Renal pelvis (tissue), 1 donor: ENCODE measurements at regions not wholly inside any gene's neighbourhood (a gene's known extent, or its start where the extent isn't known, plus 50 kb on each side); places are given as distances from the start of the nearest gene placed in this dataset.

ENCODE experiments used
- DNase-seq: peaks from one replicate; pipeline ENCODE4 v3.0.0-alpha.2; 2013

DNA sequence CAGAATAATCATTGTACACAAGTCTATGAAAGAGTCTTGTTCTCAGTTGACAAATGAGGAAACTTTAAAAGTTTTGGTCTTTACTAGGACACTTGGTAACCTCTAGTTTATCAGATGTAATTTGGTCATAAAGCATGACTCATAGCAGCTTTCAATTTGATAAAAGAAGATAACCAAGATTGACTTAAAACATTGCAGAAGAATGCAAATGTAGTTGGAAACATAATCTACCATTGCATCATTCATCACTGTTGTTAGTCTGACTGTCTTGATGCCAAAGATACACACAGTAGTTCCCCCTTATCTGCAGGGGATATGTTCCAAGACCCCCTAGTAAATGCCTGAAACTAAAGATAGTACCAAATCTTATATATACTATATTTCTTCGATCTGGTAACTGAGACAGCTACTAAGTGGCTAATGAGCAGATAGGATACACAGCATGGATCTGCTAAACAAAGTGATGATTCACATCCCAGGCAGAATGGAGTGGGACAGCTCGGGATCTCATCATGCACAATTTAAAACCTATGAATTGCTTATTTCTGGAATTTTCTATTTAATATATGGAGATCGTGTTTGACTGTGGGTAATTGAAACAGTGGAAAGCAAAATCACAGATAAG lies 131.4 kb upstream of the CCDC68 start:
- no peak for DNase-seq

DNA sequence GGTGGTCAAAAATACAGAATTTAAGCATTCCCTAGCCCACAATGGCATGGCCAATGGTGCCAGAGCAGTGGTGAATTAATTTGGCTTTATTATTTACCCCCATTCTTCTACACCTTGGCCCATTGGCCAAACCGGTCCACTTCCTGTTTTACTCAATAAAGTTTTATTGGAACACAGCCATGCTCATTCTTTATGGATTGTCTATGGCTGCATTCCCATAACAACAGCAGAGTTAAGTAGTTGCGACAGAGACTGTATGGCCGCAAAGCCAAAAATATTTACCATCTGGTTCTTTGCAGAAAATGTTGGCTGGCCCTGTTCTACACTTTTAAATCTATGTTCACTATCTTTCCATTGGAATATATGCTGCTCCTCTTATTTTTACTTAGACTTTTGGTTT lies 130.3 kb upstream of the CCDC68 start:
- DNase-seq, result no peak

DNA sequence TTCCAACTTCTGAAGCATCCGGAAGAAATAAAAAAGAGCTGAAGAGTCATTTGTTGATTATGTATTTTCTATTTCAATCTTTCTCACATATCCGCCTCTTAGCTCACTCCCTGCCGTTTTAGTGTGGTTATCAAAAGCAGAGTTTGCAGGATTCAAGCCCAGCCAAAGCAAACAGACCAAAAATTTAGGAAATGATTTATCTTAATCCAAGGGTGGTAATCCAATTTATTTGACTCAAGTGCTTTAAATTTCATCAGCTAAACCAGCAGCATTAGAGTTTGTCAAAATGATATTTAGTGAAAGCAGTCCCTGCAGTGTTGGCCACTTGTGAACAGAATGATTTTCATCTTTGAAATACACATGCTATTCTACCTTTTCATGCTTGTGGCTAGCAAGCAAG lies 129.3 kb upstream of the CCDC68 start:
- DNase-seq, result no peak

DNA sequence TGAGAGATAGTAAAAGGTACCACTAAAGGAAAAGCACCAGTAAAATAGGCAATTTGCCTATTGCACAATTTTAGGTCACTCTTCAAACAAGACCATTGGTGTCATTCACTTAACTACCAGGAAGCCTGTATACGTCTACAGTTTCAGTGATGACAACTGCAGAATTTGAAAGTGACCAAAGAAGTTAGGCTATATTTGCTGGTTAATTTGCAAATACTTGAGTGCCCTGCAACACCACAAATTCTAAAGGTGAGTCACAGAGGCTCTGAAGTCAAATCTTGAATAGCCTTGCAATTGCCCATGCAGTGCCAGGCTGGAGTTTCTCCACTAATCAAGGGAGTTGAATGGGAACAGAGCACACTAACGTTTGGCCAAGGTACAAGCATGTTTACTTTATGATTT lies 128.7 kb upstream of the CCDC68 start:
- DNase-seq, result no peak

DNA sequence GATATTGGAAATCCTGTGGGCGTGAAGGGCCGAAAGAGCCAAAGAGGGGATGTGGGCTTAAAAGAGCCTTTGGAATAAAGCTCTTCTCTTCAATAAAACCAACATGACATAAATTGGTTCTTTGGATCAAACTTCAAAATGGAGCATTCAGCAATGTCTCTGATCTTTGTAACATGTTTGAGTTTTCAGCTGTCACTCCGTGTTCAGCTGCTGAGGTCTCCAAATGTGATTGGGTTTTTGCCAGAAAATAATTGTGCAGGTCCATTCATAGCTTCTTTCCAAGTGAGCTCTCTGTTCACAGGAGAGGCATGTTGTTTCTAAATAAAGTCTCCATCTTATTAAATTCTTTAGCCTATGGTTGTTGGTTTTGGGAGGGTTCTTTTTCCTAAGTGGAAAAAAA lies 127.6 kb upstream of the CCDC68 start:
- DNase-seq, result no peak

DNA sequence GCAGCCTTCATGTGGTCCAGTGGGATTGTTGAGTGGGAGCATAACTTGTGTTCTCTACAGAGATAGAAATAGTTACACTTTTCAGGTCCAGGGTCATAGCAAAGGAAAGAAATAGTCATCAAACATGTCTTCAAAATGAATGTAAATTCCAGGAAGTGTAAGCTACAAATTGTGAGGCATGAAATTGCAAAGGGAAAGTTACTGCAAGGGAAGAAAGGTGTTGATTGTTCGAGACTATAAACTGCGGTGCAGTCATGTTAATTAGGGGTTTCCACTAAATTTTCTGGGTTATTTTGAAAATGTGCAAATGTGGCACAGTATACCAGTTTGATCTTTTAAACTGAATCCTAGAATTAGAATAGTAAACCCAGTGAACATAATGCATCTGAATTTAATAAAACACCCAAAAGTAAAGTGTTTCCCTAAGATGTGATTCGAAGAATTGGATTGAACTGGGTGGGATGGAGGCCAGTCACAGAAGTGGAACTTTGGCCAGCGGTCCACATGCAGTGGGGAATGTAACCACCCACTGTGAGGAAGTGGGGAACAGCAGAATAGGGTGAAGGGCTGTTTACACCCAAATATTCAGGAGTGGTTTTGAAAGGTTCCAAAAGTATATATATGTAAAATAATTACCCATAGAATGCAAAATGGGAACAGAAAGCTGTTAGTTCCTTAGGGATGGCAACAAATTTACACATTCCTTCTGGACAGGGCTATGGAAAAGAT lies 126.5 kb upstream of the CCDC68 start:
- DNase-seq, result no peak

DNA sequence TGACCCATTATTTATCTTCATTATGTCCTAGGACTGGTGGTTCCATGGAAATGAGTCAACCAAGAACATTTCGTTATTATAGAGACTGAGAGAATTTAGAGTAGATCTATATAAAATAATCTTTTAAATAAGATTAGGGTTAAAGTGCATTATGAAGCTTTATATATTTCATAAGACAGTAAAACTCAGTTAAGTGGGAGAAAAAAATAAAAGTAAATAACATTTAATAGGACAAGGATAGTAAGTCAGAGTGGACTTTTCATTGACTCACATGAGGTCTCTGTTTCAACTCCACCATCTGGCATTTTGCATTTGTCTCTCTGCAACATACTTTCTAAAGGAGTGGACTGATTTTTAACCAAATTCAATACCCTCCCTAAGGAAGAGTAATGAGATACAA lies 125.3 kb upstream of the CCDC68 start:
- DNase-seq, result no peak

DNA sequence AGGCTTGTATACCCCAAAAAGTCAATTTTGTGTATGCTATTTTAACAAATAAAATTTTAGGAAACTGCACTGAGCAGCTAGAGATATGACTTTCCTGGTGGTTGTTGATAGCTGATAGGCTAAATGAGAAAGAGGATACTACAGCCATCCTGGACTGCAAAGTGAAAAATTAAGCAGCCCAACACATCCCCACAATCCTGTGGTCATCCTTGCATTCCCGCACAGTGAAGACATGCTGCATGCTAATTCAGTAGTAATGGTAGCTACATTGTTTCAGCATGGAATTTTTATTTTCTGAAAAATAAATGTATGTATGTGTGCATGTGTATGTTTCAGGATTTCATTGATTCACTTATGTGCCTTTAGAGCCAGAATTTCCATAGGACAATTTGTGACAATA lies 124.2 kb upstream of the CCDC68 start:
- DNase-seq, result no peak

DNA sequence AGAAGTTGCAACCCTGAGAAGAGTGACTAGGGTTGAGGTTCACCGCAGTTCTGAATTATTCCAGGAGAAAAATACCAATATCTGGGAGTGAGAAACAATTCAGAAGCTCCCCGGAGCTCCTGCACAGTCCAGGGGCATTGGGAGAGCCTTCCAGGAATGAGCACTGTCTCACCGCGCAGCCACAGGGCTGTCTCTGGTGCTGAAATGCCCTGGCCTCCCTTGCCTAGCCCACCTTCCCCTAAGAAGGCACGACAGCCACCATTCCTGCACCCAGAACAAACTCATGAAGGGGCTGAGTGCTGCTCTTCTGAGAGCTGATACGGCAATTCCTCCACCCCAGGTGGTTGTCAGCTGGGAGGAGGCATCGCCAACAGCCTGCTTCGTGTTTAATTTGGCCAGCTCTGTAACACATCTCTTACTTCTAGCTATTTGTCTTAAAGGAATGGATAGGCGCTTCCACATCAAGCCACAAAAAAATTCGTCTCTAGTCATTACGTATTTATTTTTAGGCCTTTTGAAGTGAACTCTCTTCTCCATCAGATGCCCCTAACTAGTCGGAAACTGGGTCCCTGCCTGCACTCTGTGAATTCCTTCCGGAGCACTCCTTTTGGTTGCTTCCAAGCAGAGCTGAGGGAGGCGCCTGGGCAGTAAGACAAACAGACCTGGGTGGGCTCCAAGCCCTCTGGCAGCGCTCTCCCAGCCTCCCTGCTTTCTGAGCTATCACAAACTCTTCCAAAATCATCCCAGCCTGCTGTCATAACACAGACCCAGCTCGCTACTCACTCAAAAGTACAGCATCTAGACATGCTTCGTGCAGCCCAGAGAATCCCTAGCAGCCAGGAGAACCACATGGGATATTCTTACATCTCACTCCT lies 120.5 kb upstream of the CCDC68 start:
- DNase-seq, result no peak

DNA sequence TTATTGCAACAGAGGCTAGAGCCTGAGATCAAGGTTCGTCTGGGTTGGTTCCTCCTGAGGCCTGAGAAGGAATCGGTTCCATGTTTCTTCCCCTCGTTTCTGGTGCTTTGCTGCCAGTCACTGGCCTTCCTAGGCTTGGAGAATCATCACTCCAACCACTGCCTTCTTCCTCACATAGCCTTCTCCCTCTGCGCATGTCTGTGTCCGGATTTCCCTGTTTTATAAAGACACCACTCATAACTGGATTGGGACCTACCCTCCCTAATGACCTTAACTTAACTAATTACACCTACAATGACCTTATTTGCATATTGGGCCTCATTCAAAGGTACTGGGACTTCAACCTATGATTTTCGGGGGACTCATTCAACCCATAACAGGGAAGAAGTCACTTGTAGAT lies 119.8 kb upstream of the CCDC68 start:
- DNase-seq, result no peak

DNA sequence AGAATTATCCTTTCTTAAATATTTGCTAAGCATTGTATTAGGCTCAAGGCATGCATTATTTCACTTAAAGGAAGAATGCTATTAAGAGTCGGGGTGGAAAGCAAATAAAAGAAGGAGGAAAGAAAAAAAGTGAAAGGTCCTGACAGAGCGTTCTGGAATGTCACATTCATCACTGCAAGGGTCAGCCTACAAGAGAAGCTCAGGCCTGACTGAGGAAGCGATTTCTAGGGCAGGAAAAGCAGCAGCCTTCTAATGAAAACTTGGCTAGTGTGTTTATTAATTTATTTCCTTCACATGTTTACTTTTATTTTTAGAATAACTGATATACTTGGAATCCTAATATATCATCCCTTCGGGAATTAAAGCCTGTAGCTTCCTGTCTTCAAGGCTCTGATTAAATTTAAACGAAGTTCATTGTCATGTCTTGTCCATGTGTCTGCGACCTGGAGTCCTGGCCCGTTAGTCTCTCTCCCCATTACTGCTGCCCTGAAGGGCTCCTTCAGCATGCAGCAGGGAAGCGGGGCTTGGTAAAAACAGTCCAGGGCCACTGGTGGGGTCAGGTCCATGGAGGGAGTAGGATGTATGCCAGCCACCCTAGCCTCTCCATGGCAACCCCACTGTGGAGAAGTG lies 119.2 kb upstream of the CCDC68 start:
- peak; percentile 42 for DNase-seq

DNA sequence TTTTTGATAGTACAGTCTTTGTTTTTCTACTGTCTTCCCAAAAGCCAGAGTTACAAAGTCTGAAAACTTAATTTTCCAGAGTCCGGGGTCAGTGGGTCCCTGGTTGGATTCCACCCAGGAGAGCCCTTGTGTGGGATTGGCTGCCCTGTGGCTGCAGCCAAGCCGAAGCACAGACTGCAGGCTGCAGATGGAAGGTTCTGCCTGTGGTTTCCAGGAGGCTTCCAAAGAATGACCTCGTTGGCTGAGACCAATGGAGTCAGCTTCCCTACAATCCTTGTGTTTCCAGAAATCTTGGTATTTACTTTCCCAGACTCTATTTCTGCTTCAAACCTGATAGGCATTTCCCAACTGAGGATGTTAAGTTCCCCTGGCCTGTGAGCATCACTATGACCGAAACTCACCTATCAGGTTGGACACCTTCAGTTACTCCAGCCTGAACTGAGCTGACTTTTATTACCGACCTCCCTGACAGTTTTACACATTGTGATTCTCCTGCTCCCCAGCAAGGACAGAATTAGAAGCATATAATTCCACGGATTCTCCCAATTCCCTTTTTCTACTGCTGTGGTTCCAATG lies 117.5 kb upstream of the CCDC68 start:
- no peak for DNase-seq

DNA sequence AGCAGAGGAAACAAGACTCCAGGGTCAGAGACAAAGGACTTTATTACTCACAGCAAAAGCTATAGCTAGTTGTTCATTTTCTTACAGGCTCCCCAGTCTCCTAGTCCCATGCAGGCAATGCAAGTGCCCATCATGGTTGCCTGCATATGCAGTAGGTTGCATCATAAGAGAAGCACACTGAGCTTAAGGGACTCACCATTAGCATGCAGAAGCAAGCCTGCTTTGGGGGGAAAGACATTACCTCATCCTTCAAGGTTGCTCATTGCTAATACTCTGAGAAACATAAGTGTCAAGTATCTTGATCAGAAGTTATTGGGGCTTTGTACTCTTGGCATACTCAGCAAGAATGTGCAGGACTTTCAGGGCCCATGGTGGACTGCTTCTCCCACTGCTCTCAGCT lies 114.6 kb upstream of the CCDC68 start:
- DNase-seq, result no peak

DNA sequence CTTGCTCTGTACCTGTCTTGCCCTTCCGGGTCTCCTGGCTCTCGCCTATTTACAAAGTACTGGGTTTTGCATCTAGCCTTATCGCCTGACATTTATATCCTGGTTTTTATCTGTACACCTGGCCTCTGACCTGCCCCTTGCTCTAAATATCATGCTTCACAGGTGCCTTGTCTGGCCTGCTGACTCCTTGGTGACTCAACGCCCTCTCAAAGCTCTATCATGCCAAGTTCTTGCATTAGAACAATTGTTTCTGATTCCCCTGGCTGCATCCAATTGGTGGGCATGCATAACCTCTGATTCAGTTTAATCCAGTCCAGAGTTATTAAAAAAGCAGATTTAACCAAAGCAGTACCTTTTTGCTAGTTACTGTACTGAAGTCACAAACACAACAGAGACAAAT lies 113.9 kb upstream of the CCDC68 start:
- DNase-seq, result no peak

DNA sequence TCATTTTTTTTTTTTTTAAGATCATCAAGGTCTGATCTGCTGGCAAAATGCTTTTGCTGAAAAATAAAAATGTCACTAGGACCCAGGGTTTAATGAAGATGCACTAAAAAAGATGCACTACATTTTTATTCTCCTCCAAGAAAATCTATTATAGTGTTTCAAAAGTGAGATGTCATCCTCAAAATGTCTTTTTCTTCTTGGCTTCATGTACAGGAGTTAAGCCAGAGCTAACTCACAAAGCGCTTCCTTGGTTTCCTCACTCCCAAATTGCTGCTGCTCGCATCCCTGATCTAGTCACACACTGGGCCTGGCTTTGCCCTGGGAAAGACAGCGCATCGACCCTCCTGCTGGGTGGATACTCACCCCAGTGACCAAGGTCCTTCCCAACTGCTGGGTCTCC lies 113.4 kb upstream of the CCDC68 start:
- no peak for DNase-seq

DNA sequence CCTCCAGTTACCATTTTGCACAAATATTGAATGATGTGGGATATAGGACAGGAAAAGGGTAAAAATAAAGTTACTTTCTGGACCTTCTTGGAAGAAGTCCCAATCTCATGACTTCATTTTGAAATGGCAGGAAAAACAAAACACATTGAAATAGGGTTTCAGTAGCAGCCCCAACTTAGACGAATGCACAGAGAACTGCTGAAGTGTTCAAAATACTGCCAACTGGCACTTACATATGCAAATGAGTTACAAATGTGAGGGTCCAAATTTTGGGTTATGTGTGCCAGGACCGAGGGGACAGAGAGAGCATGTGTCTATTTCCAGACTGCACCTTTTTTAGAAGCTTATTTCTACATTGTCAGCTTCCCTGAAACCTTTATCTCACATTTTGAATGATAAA lies 112.9 kb upstream of the CCDC68 start:
- no peak for DNase-seq

DNA sequence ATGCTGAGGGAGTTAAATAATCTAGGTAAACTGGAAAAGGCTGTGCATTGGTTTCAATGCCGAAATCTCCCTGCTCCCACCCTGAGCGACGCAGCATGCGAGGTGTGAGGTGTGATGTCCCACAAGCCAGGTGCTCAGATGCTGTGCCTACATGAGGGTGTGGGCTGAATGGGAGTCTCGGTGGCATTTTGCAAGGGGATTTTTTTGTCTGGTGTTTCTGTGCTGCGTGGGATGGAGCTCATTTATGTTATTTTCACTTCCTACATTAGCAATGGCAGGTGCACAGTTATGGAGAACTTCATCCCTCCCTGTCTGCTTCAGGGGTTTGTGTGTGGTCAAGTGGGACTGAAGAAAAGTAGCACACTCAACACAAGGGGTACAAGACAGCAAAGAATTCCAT lies 110.2 kb upstream of the CCDC68 start:
- no peak for DNase-seq

DNA sequence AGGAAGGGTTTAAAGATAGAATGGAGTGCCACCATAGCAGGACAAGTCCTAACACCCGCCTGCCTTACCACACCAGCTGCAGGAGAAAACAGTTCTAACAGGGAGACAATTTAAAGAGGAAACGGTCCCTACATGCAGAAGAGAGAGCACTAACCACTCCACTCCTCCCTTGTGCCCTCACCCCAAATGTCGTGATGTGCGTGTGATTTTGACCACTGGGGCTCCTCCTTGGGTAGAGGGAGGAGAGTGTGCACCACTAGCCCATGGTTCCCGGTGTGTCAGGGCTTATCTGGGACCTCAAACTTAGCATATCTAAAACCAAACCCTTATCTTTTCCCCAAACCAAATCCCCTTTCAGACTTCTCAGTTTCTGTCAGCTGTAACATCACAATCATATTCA lies 105.5 kb upstream of the CCDC68 start:
- no peak for DNase-seq

DNA sequence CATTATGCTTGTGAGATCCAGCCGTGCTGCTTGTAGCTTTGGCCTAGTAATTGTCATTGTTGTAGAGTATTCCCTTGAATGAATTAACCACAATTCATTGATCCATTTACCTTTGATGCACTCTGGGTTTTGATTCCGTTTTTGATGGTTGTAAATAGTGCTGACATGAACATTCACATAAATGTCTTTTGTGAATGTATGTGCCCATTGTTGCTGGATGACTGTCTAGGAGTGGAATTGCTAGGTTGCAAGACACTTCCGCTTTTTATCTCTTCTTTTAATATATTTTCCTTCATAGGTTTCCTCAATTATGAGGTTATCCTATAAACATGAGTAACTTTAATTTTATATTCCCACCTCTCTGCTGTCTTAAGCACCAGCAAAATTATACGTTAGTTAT lies 104.8 kb upstream of the CCDC68 start:
- no peak for DNase-seq

DNA sequence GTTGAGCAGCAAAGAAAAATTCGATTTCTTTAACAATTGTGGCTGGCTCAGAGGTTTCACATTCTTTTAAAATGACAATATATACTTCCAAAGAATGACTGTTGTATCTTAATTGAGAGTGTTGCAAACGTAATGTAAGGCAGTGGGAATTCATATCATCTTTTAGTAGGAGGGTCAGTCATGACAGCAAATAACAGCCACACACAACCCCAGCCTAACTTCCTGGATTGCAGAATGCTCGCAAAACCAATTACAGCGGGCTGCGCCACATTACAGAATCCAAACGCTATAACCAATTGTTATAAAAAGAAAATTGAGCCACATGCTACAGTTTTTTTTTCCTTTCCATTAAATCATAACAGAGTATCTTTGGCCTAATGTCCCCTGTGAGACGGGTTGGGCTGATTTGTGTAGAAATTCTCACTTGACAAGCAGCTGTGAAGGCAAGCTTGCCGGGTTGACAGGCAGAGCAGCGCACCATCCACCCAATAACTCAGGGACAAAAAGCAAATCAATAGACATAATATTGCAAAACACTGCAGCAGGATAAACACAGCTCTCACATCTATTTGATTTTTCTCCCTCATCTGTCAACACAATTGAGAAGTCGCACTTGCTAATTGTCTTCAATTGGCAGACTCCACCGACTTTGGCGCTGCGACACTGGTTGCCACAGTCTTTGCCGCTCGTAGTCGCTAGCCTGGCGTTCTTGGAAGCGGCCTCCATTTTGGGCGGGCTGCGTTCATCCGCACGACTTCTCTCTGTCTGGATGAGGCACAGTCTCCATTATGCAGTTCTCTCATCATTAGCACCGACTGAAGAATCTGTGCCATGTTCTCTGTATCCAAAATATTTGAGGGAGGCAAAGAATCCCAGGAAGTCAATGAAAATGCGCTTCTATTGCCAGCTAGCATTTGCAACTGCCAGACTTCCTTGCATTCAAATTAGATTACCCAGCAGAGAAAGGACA lies 95.0 kb upstream of the CCDC68 start:
- no peak for DNase-seq

DNA sequence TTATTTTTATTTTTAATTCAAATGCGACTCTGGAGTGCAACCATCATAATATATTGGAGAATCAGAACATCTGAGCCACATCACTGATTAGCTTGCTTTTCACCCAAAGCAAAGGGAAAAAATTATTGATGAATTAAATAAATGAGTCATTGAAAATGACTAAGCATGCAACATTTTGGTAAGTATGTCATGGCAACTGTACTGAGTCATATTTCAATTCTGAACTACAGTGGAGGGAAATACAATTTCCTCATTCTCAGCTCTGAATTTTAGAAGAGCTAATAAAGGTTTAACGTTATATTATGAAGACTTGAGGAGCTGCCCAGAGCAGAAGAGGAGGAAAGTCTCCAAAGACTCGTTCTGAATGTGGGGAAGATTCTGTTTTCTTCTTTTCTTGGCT lies 89.6 kb upstream of the CCDC68 start:
- DNase-seq, result no peak
